ENCODE measurements at regions not wholly inside any gene's neighbourhood (a gene's known extent, or its start where the extent isn't known, plus 50 kb on each side); places are given as distances from the start of the nearest gene placed in this dataset.

DNA sequence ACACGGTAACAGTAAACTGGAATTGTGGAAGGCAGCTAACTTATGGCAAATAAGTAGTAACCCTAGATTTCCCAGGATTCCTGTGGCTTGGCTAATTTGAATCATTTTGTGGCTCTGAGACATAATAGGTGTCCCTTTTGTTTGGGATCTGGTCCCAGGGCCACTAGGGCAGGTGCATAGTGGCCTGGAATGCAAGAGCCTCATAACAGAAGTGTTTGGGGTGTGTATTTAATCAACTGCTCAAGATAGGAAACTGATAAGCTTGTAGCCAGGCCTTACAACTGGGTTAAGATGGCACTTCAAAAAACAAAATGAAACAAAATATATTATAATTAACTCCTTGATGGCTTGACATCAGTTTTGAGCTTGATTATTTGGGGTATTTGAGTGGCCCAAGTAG lies 541.8 kb downstream of the ETV1 start:
- H3K79me2 ChIP-seq (ENCODE audit: insufficient read depth, low read length) = no peaks in the 10 kb centered on the region
- H4K20me1 ChIP-seq (ENCODE audit: insufficient read depth, low read length) = no peaks in the 10 kb centered on the region
- no peaks in the 10 kb centered on the region for H3K36me3 ChIP-seq (ENCODE audit: insufficient read depth, low read length)
- no peak for TF ChIP-seq CTCF (IDR thresholded peaks at IDR 0.05; ENCODE audit: extremely low read depth, low read depth, low read length)
- H3K4me1 ChIP-seq (ENCODE audit: insufficient read depth, low read length) = no peaks in the 10 kb centered on the region
- no peak overlapping the region for H3K27ac ChIP-seq (ENCODE audit: low read depth, low read length)
- no peak overlapping the region for H3K4me3 ChIP-seq (ENCODE audit: insufficient read depth, low read length)
- no peak for DNase-seq (ENCODE audit: insufficient read length, low spot score, missing footprints)
- no peaks in the 10 kb centered on the region for H3K27me3 ChIP-seq (ENCODE audit: insufficient read depth, low read length)
- no peak overlapping the region for H3K4me2 ChIP-seq (ENCODE audit: insufficient read depth, low read length)
- H3K9me3 ChIP-seq (ENCODE audit: low read depth, low read length) = no peaks in the 10 kb centered on the region
- H2AFZ ChIP-seq (ENCODE audit: low read length) = no peak overlapping the region

- no peak for TF ChIP-seq CTCF (IDR thresholded peaks at IDR 0.05; ENCODE audit: extremely low read depth, low read depth, low read length)
- Histone ChIP-seq H3K36me3 (ENCODE audit: insufficient read depth, low read length) (no peaks in the 10 kb centered on the region), H3K4me1 (ENCODE audit: insufficient read depth, low read length) (no peaks in the 10 kb centered on the region), H3K4me2 (ENCODE audit: insufficient read depth, low read length) (no peak overlapping the region), H4K20me1 (ENCODE audit: insufficient read depth, low read length) (no peaks in the 10 kb centered on the region), H3K9me3 (ENCODE audit: low read depth, low read length) (no peaks in the 10 kb centered on the region), H2AFZ (ENCODE audit: low read length) (no peak overlapping the region), H3K27ac (ENCODE audit: low read depth, low read length) (no peak overlapping the region), H3K27me3 (ENCODE audit: insufficient read depth, low read length) (no peaks in the 10 kb centered on the region), H3K4me3 (ENCODE audit: insufficient read depth, low read length) (no peak overlapping the region), H3K79me2 (ENCODE audit: insufficient read depth, low read length) (no peaks in the 10 kb centered on the region)
- DNase-seq (ENCODE audit: insufficient read length, low spot score, missing footprints) = no peak
Observed at GRCh38 chr7:13448243-13448642, 541.2 kb downstream of the ETV1 start.

- Histone ChIP-seq H4K20me1 (ENCODE audit: insufficient read depth, low read length) (no peaks in the 10 kb centered on the region), H3K27me3 (ENCODE audit: insufficient read depth, low read length) (no peaks in the 10 kb centered on the region), H3K27ac (ENCODE audit: low read depth, low read length) (no peak overlapping the region), H3K9me3 (ENCODE audit: low read depth, low read length) (no peaks in the 10 kb centered on the region), H3K4me2 (ENCODE audit: insufficient read depth, low read length) (no peak overlapping the region), H3K79me2 (ENCODE audit: insufficient read depth, low read length) (no peaks in the 10 kb centered on the region), H3K4me3 (ENCODE audit: insufficient read depth, low read length) (no peak overlapping the region), H3K4me1 (ENCODE audit: insufficient read depth, low read length) (no peaks in the 10 kb centered on the region), H3K36me3 (ENCODE audit: insufficient read depth, low read length) (no peaks in the 10 kb centered on the region), H2AFZ (ENCODE audit: low read length) (no peak overlapping the region)
- no peak for DNase-seq (ENCODE audit: insufficient read length, low spot score, missing footprints)
- no peak for TF ChIP-seq CTCF (IDR thresholded peaks at IDR 0.05; ENCODE audit: extremely low read depth, low read depth, low read length)
Observed at GRCh38 chr7:13449460-13449859, 540.0 kb downstream of the ETV1 start.

GRCh38 chr7:13454916-13455592 lies 534.4 kb downstream of the ETV1 start:
- Histone ChIP-seq H3K27me3 (ENCODE audit: insufficient read depth, low read length) (no peaks in the 10 kb centered on the region), H3K4me1 (ENCODE audit: insufficient read depth, low read length) (no peaks in the 10 kb centered on the region), H3K4me2 (ENCODE audit: insufficient read depth, low read length) (no peak overlapping the region), H3K79me2 (ENCODE audit: insufficient read depth, low read length) (no peaks in the 10 kb centered on the region), H3K36me3 (ENCODE audit: insufficient read depth, low read length) (no peaks in the 10 kb centered on the region), H3K4me3 (ENCODE audit: insufficient read depth, low read length) (no peak overlapping the region), H4K20me1 (ENCODE audit: insufficient read depth, low read length) (no peaks in the 10 kb centered on the region), H2AFZ (ENCODE audit: low read length) (no peak overlapping the region), H3K9me3 (ENCODE audit: low read depth, low read length) (no peaks in the 10 kb centered on the region), H3K27ac (ENCODE audit: low read depth, low read length) (no peak overlapping the region)
- peak; percentile 11 for DNase-seq (ENCODE audit: insufficient read length, low spot score, missing footprints)
- no peak for TF ChIP-seq CTCF (IDR thresholded peaks at IDR 0.05; ENCODE audit: extremely low read depth, low read depth, low read length)
